GM23338 (cell line): ENCODE measurements at regions not wholly inside any gene's neighbourhood (a gene's known extent, or its start where the extent isn't known, plus 50 kb on each side); places are given as distances from the start of the nearest gene placed in this dataset.

Source experiments
- ATAC-seq: fragments of 200-7000 bp; cut with Tn5 transposase; 3 replicates; pipeline ENCODE4 v1.9.1; 2020
- DNase-seq: peaks from one replicate; pipeline ENCODE4 v3.0.0-alpha.2; 2015; ENCODE audit warnings: low spot score
- H2AFZ ChIP-seq: fragments of 200-600 bp; sonication (generic); 2 replicates; pipeline ENCODE4 v1.8.0; 2016; ENCODE audit warnings: antibody characterized with exemption, mild to moderate bottlenecking, moderate library complexity
- H3F3A ChIP-seq: fragments of 200-600 bp; sonication (generic); replicated peaks from 2 replicates; pipeline ENCODE4 v1.8.0; 2017; ENCODE audit warnings: antibody characterized with exemption, mixed run types, low read depth
- H3K27ac ChIP-seq: fragments of 200-600 bp; sonication (generic); 2 replicates; pipeline ENCODE4 v1.6.1; 2016; ENCODE audit warnings: low read depth
- H3K27me3 ChIP-seq: fragments of 200-600 bp; sonication (generic); 2 replicates; pipeline ENCODE4 v1.8.0; 2016; ENCODE audit warnings: mild to moderate bottlenecking, mixed run types, moderate library complexity; ENCODE audit not compliant: insufficient read depth
- H3K36me3 ChIP-seq: fragments of 200-600 bp; sonication (generic); 2 replicates; pipeline ENCODE4 v1.8.0; 2016; ENCODE audit warnings: mild to moderate bottlenecking; ENCODE audit not compliant: insufficient read depth
- H3K4me1 ChIP-seq: fragments of 200-600 bp; sonication (generic); 2 replicates; pipeline ENCODE4 v1.8.0; 2016; ENCODE audit warnings: mild to moderate bottlenecking, moderate library complexity; ENCODE audit not compliant: insufficient read depth
- H3K4me2 ChIP-seq: fragments of 200-600 bp; sonication (generic); 2 replicates; pipeline ENCODE4 v1.7.1; 2017; ENCODE audit warnings: mixed run types
- H3K4me3 ChIP-seq: fragments of 200-600 bp; sonication (generic); 2 replicates; pipeline ENCODE4 v1.6.1; 2016; ENCODE audit warnings: mixed run types
- H3K79me2 ChIP-seq: fragments of 200-600 bp; sonication (generic); replicated peaks from 2 replicates; pipeline ENCODE4 v1.8.0; 2017; ENCODE audit warnings: mild to moderate bottlenecking; ENCODE audit not compliant: insufficient read depth
- H3K9me2 ChIP-seq: fragments of 200-600 bp; sonication (generic); 2 replicates; pipeline ENCODE4 v1.8.0; 2017; ENCODE audit not compliant: insufficient read depth
- H4K20me1 ChIP-seq: fragments of 200-600 bp; sonication (generic); replicated peaks from 2 replicates; pipeline ENCODE4 v1.8.0; 2017; ENCODE audit warnings: mild to moderate bottlenecking; ENCODE audit not compliant: insufficient read depth
- H3K27ac Mint-ChIP-seq: 2 replicates; pipeline ENCODE4 v1.8.0; 2020; ENCODE audit warnings: inconsistent platforms, mild to moderate bottlenecking, moderate library complexity, mixed read lengths
- H3K27me3 Mint-ChIP-seq: 3 replicates; pipeline ENCODE4 v1.8.0; 2022; ENCODE audit warnings: low read depth, mild to moderate bottlenecking, moderate library complexity, mixed read lengths, inconsistent platforms; ENCODE audit not compliant: insufficient read depth, poor library complexity
- H3K36me3 Mint-ChIP-seq: 3 replicates; pipeline ENCODE4 v1.8.0; 2021; ENCODE audit warnings: low read depth, mild to moderate bottlenecking, inconsistent platforms, moderate library complexity, mixed read lengths
- H3K4me1 Mint-ChIP-seq: 3 replicates; pipeline ENCODE4 v1.8.0; 2020; ENCODE audit warnings: mild to moderate bottlenecking, inconsistent platforms, mixed read lengths
- H3K4me3 Mint-ChIP-seq: 3 replicates; pipeline ENCODE4 v1.8.0; 2021; ENCODE audit warnings: moderate library complexity, mild to moderate bottlenecking, inconsistent platforms, mixed read lengths
- H3K9me3 Mint-ChIP-seq: 3 replicates; pipeline ENCODE4 v1.8.0; 2020; ENCODE audit warnings: moderate library complexity, mild to moderate bottlenecking, inconsistent platforms, mixed read lengths
- CREB1 ChIP-seq: fragments of 250-450 bp; sonication (Bioruptor Pico); IDR thresholded peaks from 2 replicates; pipeline ENCODE4 v1.5.0; 2020; ENCODE audit warnings: low read depth, mild to moderate bottlenecking, moderate library complexity
- CTCF ChIP-seq, 2 experiments: fragments of 200-600 bp in 1 of 2; sonication (generic) in 1 of 2; conservative IDR thresholded peaks; 2 replicates each; pipeline versions ENCODE4 v1.5.1 to v1.6.1; 2016 to 2017; ENCODE audit warnings: antibody characterized with exemption in 2 of 2, low read depth in 2 of 2, mild to moderate bottlenecking in 2 of 2, moderate library complexity in 1 of 2
- ETS1 ChIP-seq: IDR thresholded peaks from 2 replicates; pipeline ENCODE4 v1.6.1; 2016; ENCODE audit warnings: antibody characterized with exemption
- EZH2 ChIP-seq: fragments of 200-600 bp; sonication (generic); IDR thresholded peaks from one replicate; pipeline ENCODE4 v1.8.0; 2017; ENCODE audit warnings: antibody characterized with exemption, mild to moderate bottlenecking, low read depth; ENCODE audit not compliant: unreplicated experiment
- EZH2phosphoT487 ChIP-seq: fragments of 200-600 bp; sonication (generic); IDR thresholded peaks from one replicate; pipeline ENCODE4 v1.8.1; 2018; ENCODE audit warnings: antibody characterized with exemption; ENCODE audit not compliant: unreplicated experiment
- JUNB ChIP-seq: IDR thresholded peaks from one replicate; pipeline ENCODE4 v1.6.1; 2016; ENCODE audit warnings: antibody characterized with exemption; ENCODE audit not compliant: unreplicated experiment
- NANOG ChIP-seq: IDR thresholded peaks from 2 replicates; pipeline ENCODE4 v1.6.1; 2016; ENCODE audit warnings: antibody characterized with exemption, borderline replicate concordance
- REST ChIP-seq: IDR thresholded peaks from one replicate; pipeline ENCODE4 v1.6.1; 2018; ENCODE audit warnings: antibody characterized with exemption; ENCODE audit not compliant: unreplicated experiment
- ZNF114 ChIP-seq: fragments of 250-450 bp; sonication (Bioruptor Pico); IDR thresholded peaks from 2 replicates; pipeline ENCODE4 v1.5.0; 2020; ENCODE audit warnings: mild to moderate bottlenecking, moderate library complexity
- ZNF331 ChIP-seq: fragments of 250-450 bp; sonication (Bioruptor Pico); IDR thresholded peaks from 2 replicates; pipeline ENCODE4 v1.5.0; 2020; ENCODE audit warnings: low read depth, mild to moderate bottlenecking, moderate library complexity
- ZNF462 ChIP-seq: fragments of 250-450 bp; sonication (Bioruptor Pico); IDR thresholded peaks from 2 replicates; pipeline ENCODE4 v1.5.0; 2020; ENCODE audit warnings: mild to moderate bottlenecking, moderate library complexity

GRCh38 chr12:89901906-89902642 is 193.4 kb upstream of the ATP2B1 start (continued):
- no peak for TF ChIP-seq REST
- no peak for TF ChIP-seq EZH2
- no peak for TF ChIP-seq EZH2phosphoT487
- TF ChIP-seq NANOG = no peak
- no peak for TF ChIP-seq JUNB
- no peak for TF ChIP-seq ZNF114
- TF ChIP-seq ZNF331 (CRISPR knock-in tag) = no peak
- no peak for TF ChIP-seq CTCF (conservative IDR thresholded peaks at IDR 0.05; ENCODE audit: low read depth in 2 of 2)
- TF ChIP-seq ETS1 = no peak

- H3F3A ChIP-seq = no peaks in the 10 kb centered on the region
- Mint-ChIP-seq H3K4me1 (peaks cover 15% of the 10 kb centered on the region), H3K27ac (peak overlapping the region; percentile 29; the same call in 1 of the 2 replicates), H3K4me3 (no peak overlapping the region), H3K9me3 (no peaks in the 10 kb centered on the region), H3K36me3 (no peaks in the 10 kb centered on the region), H3K27me3 (no peaks in the 10 kb centered on the region)
- H4K20me1 ChIP-seq = no peaks in the 10 kb centered on the region
- H3K4me3 ChIP-seq = no peak overlapping the region
- H3K9me2 ChIP-seq = peaks cover 4% of the 10 kb centered on the region
- no peak overlapping the region for H3K27ac ChIP-seq
- H3K4me1 ChIP-seq = peaks cover 14% of the 10 kb centered on the region
- no peaks in the 10 kb centered on the region for H3K36me3 ChIP-seq
- H3K79me2 ChIP-seq = no peaks in the 10 kb centered on the region
- DNase-seq = no peak
- no peak overlapping the region for H3K4me2 ChIP-seq
- no peak overlapping the region; the same call in 1 of the 2 replicates for H2AFZ ChIP-seq
- no peak for ATAC-seq
- no peaks in the 10 kb centered on the region for H3K27me3 ChIP-seq
- TF ChIP-seq NANOG (no peak), ZNF462 (CRISPR knock-in tag) (no peak), ZNF331 (CRISPR knock-in tag) (no peak), CREB1 (CRISPR knock-in tag) (no peak), EZH2 (no peak)
Observed at GRCh38 chr12:89901319-89901718, 192.7 kb upstream of the ATP2B1 start.
